ENCODE measurements at regions not wholly inside any gene's neighbourhood (a gene's known extent, or its start where the extent isn't known, plus 50 kb on each side); places are given as distances from the start of the nearest gene placed in this dataset.

DNA sequence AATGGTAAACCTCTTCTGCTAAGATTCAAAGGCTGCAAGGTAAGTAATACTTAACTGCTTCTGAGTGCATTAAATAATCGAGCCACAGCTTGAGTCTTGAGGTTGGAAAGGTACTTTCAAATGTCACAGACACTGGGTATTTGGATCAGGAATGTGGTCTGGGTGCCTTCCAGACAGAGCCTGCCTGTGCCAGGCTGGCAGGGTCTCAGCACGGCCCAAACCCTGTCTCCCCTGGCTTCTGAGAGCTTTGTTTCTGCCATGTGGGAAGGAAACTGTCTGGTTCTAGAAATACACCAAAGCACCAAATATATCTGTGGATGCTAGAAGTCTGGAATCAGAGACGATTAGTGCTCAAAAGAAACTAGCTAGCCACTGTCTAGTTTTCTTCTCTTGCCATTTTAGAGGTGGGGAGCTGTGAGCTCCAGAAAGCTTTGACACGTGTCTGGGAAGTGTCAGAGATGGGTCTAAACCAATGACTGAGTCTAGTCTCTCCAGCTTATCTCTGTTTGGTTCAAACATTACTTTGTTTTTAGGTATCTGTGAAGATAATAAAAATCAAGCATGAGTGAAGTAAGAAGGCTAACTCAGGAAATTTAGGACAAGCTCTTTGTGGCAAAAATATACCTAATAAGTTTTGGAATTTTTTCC, 162.8 kb downstream of the CYP26A1 start:
- TF ChIP-seq POLR2AphosphoS5 (IDR thresholded peaks at IDR 0.05) (no peak), POLR2A (IDR thresholded peaks at IDR 0.05) (no peak)
- TF ChIP-seq, protein P1, sequence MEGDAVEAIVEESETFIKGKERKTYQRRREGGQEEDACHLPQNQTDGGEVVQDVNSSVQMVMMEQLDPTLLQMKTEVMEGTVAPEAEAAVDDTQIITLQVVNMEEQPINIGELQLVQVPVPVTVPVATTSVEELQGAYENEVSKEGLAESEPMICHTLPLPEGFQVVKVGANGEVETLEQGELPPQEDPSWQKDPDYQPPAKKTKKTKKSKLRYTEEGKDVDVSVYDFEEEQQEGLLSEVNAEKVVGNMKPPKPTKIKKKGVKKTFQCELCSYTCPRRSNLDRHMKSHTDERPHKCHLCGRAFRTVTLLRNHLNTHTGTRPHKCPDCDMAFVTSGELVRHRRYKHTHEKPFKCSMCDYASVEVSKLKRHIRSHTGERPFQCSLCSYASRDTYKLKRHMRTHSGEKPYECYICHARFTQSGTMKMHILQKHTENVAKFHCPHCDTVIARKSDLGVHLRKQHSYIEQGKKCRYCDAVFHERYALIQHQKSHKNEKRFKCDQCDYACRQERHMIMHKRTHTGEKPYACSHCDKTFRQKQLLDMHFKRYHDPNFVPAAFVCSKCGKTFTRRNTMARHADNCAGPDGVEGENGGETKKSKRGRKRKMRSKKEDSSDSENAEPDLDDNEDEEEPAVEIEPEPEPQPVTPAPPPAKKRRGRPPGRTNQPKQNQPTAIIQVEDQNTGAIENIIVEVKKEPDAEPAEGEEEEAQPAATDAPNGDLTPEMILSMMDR (IDR thresholded peaks at IDR 0.05 in 8 of 11, conservative IDR thresholded peaks at IDR 0.05 in 3 of 11): no peak
- intact Hi-C loops (cut with DNase I; ENCODE audit: low total_unique reads): no loop called here
- 65 to 89% (median 80%) methylated on average over 4 of the region's 4 CpGs for WGBS, 5 donors
- Histone ChIP-seq H3K27me3 (replicated peaks in 1 of 7) (no peaks in the 10 kb centered on the region), H3K36me3 (no peaks in the 10 kb centered on the region), H3K9me3 (no peaks in the 10 kb centered on the region), H3K27ac (no peak overlapping the region), H3K4me3 (no peak overlapping the region), H3K4me1 (no peaks in the 10 kb centered on the region)
- DNase-seq: no peak

DNA sequence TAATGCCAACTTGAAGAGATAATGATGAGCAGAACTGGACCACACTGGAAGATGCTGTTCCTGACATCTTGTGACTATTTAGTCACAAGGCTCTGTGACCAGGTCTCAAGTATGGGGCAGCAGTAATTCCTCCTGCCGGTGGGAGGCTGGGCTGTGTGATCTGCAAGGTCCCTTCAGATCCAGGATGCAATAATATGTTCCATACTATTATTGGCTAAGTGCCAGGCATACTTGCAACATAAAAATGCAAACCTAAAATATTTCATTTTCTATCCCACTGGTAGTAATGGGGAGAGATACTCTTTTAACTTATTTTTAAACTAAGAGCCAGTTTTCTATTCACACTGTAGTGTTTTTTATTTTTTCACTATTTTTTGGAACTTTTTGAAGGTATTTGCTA, 171.5 kb downstream of the CYP26A1 start:
- no peak for TF ChIP-seq POLR2AphosphoS5 (IDR thresholded peaks at IDR 0.05)
- no peak for TF ChIP-seq POLR2A (IDR thresholded peaks at IDR 0.05)
- TF ChIP-seq, protein P1 (IDR thresholded peaks at IDR 0.05 in 8 of 11, conservative IDR thresholded peaks at IDR 0.05 in 3 of 11): no peak
- peaks cover 0 to 8% (median 0%) of the 10 kb centered on the region in 7 donors for H3K27me3 ChIP-seq (replicated peaks in 1 of 7)
- H3K9me3 ChIP-seq: no peaks in the 10 kb centered on the region
- no peaks in the 10 kb centered on the region for H3K36me3 ChIP-seq
- no peak overlapping the region for H3K27ac ChIP-seq
- intact Hi-C loops (cut with DNase I; ENCODE audit: low total_unique reads): no loop called here
- 36 to 69% (median 60%) methylated on average over 1 of the region's 1 CpG for WGBS, 5 donors
- H3K4me3 ChIP-seq: no peak overlapping the region
- no peak for DNase-seq
- peaks cover 0 to 8% (median 0%) of the 10 kb centered on the region in 6 donors for H3K4me1 ChIP-seq

DNA sequence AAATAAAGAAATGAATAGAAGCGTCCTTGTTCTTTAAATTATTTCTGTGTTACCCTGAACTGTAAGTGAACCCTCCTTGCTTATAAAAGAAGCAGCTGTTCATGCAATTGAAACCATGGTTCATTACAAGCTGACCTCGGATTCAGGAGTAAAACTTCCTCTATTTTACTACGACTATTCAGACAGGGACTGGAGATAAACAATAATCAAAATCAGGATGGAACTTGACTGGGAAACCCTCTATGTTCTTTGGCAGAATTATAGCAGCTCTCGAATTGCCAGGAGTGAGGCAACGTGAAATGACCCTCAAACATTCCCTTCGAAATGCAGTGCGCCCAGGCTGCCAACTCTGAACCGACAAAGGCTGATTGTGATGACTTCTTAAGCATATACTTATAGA, 172.1 kb downstream of the CYP26A1 start:
- Histone ChIP-seq H3K4me3 (no peak overlapping the region), H3K9me3 (no peaks in the 10 kb centered on the region), H3K36me3 (no peaks in the 10 kb centered on the region), H3K4me1 (peaks cover 0 to 8% (median 0%) of the 10 kb centered on the region in 6 donors), H3K27me3 (replicated peaks in 1 of 7) (peaks cover 0 to 8% (median 0%) of the 10 kb centered on the region in 7 donors), H3K27ac (no peak overlapping the region)
- DNase-seq: no peak
- intact Hi-C loops (cut with DNase I; ENCODE audit: low total_unique reads): no loop called here
- WGBS, 5 donors: 38 to 55% (median 48%) methylated on average over 8 of the region's 8 CpGs
- TF ChIP-seq POLR2A (IDR thresholded peaks at IDR 0.05): no peak
- TF ChIP-seq POLR2AphosphoS5 (IDR thresholded peaks at IDR 0.05): no peak
- TF ChIP-seq, protein P1 (IDR thresholded peaks at IDR 0.05 in 8 of 11, conservative IDR thresholded peaks at IDR 0.05 in 3 of 11): no peak

- intact Hi-C loops (cut with DNase I; ENCODE audit: low total_unique reads): no loop called here
- Histone ChIP-seq H3K4me1 (peaks cover 0 to 8% (median 0%) of the 10 kb centered on the region in 6 donors), H3K27ac (no peak overlapping the region), H3K9me3 (no peaks in the 10 kb centered on the region), H3K36me3 (no peaks in the 10 kb centered on the region), H3K4me3 (no peak overlapping the region), H3K27me3 (replicated peaks in 1 of 7) (peaks cover 0 to 8% (median 0%) of the 10 kb centered on the region in 7 donors)
- TF ChIP-seq POLR2AphosphoS5 (IDR thresholded peaks at IDR 0.05) (no peak), POLR2A (IDR thresholded peaks at IDR 0.05) (no peak)
- TF ChIP-seq, protein P1 (IDR thresholded peaks at IDR 0.05 in 8 of 11, conservative IDR thresholded peaks at IDR 0.05 in 3 of 11): no peak
- DNase-seq: no peak
- 81 to 88% (median 83%) methylated on average over 18 to 19 of the region's 19 CpGs for WGBS, 5 donors
These were observed 175.0 kb downstream of the CYP26A1 start for GRCh38 chr10:93248583-93249227.
